ENCODE measurements at regions not wholly inside any gene's neighbourhood (a gene's known extent, or its start where the extent isn't known, plus 50 kb on each side); places are given as distances from the start of the nearest gene placed in this dataset.
"Not testable (repeated sequence)": the region's sequence is repeated elsewhere in the genome, so short reads cannot be mapped to it uniquely, and the experiment has no call there.

GRCh38 chr9:95729046-95729445 lies 146.4 kb upstream of the ERCC6L2 start:
- DNase-seq: no peak

GRCh38 chr9:95727947-95728520 lies 147.5 kb upstream of the ERCC6L2 start:
- no peak for DNase-seq

DNA sequence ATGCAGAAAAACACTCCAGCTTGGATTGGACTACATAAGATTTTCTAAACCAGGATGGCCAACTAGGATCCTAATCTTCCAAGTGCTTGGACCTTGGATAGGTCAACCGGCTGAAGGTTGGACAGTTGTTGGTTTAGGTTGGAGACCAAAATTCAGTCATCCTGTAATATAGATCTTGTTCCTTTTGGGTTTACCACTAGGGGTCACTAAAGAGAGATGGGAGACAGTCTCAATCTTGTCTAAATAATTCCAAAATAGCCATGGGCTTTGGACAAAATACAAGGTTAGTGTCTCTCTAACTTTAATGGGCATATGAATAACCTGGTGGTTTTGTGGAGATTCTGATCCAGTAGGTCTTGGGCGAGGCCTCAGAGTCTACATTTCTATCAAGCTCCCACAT lies 148.7 kb upstream of the ERCC6L2 start:
- DNase-seq: no peak

GRCh38 chr9:95725045-95725444 lies 150.4 kb upstream of the ERCC6L2 start:
- DNase-seq: peak in 1 of 2 donors; percentile 8

DNA sequence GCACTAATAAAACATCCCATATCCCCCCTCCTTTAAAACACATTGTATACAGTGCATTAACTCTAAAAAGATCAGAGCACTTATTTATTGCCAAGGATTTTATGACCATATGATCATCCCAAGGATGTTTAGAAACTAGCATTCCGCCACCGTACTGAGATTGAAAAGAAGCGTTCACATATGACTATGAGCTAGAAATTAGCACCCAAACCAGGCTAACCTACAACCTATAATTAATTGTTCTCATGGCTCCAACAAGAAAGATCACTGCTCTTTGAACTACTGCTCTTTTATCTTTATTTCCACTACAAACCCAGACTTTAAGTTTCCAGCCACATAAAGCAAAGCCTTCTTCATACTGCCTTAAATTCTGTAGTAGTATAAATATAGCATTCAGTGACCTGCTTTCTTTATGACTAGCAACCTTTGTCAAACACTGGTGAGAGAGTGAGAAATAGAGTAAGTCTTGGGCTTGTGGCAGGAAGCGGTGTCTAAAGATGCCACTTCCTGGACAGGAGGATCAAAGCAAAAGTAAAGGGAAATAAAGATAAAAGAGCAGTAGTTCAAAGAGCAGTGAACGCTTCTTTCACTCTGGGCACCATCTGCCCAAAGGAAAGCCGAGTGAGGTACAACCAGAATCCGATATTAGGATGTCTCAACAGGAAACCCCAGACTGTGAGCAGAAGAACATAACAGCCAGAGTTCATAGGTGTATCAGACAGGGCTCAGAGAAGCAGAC lies 151.1 kb upstream of the ERCC6L2 start:
- peak; percentile 49 for DNase-seq

DNA sequence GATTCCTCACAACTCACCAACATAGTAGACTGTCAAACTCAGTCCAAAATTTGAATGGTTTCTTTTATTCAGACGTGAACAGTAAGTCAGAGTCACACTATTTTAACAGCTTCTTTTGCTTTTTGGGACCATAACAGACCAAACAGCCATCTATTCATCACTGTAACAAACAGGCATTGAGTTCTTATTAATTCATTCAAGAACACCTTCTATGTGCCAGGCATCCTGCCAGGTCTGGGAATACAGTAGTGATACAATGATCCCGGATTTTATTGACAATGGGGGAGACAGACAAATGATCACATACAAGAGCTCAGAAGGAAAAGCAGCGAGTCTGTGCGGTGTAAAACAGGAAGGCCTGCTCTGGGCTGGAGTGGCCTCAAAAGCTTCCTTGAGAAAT lies 153.3 kb upstream of the ERCC6L2 start:
- DNase-seq: no peak

DNA sequence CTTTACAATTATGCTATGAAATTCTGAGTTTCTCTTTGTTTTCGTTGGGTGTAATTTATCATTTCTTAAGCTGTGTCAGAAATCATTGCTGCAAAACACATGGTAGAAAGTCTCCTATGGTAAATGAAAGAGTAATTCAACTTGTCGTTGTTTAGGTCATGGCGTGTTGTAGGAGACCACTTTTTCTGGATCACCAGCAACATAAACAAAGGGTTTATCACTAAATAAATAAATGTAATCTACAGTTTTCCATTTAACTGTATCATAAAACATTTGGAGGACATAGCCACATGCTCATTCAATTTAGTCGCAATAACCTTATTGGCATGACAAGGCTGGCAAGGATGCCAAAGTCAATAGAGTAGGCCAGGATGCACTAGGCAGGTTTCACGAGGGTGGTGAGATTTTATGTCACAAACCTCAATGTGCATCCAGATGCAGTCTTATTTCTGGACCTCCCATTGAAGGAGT lies 154.4 kb upstream of the ERCC6L2 start:
- DNase-seq: no peak

DNA sequence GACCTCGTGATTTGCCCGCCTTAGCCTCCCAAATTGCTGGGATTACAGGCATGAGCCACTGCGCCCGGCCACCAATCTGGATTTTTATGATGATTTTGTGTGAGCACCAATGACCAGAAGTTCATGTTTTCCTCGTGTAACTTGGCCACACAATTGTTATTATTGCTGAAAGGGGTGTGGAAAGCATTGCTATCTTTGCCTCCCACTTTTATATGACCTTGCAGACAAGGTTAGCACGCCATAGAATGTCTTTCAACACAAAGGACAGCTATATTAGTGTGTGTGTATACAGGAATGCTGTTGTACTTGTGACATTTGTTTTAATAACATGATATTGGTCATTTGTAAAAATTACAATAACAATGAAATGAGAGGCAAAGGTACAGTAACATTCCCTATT lies 155.0 kb upstream of the ERCC6L2 start:
- DNase-seq: no peak

GRCh38 chr9:95719354-95719753 lies 156.1 kb upstream of the ERCC6L2 start:
- DNase-seq: no peak

DNA sequence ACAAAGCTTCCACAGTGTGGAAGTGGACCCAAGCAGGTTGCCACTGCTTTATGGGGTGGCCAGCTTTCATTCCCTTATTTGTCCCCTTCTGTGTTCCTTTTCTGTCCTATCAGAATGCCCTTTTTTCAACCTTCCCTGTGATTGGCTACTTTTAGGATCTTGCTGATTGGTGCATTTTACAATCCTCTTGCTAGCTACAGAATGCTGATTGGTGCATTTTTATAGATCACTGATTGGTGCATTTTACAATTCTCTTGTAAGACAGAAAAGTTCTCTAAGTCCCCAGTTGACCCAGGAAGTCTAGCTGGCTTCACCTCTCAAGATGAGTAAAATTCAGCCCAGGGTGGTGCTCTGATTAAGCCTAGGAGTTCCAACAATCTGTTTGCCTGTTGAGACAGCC lies 157.2 kb upstream of the ERCC6L2 start:
- DNase-seq: no peak

DNA sequence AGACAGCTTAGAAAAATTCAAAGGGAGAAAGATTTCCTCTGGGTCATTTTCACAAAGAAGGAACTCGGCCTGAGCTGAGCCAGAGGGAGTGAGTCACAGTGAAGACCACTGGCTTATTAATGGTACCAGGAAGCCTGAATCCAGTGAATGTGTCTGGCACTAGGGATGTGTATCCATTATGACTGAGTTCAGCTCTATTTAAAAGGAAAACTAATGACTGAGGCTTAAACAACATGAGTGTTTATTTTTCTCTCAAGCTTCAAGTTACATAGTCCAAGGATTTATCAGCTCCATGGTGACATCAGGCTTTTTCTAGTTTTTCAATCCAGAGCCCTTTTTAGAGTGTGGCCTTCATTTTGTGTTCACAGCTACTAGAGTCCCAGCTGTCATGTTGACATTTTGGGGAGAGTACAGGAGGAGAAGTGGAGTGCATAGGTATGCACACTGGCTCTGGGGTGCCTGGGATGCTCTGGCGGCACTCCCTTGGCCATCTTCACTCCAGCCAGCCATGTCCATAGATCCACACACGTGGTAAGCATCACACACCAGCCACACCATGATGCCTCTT lies 159.5 kb upstream of the ERCC6L2 start:
- no peak for DNase-seq

DNA sequence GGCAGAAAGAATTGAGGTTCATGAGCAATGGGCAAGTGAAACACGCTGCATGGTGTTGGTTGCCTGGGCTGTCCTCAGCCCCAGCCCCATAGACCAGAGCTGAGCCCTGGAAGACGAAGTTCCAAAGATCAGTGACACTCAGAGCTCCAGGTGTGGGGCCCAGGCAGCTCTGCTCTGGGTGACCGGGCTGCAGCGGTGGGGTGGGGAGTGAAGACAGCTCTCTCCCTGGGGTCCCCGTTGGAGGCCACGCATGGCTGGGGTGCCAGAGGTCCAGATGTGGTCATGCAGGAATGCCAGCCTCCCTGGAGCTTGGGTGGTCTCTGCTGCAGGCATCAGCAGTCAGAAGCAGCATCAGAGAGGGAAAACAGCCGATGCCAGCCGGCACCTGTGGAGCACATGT lies 165.0 kb upstream of the ERCC6L2 start:
- DNase-seq: no peak

- DNase-seq: no peak
Measured at GRCh38 chr9:95696701-95697100, 178.8 kb upstream of the ERCC6L2 start.

DNA sequence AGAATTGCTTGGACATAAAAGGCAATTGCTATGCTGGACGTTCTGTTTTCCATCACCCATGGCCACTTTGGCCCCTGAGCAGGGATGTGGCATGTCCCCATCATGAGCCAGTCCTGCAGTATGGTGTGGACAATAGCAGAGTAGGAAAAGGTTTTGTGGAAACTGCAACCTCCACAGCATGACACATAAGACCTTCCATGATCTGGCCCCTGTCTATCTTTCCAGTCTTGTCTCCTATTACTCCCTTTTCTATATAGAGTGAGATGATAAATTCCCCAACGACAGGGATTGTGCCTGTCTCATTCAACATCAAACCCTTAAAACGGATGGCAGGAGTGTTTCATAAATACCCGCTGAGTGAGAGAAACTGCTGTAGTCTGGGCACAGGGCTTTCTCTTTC lies 174.7 kb upstream of the PTCH1 start:
- no peak for DNase-seq

- DNase-seq: no peak
Measured at GRCh38 chr9:95689669-95690068, 172.9 kb upstream of the PTCH1 start.

DNA sequence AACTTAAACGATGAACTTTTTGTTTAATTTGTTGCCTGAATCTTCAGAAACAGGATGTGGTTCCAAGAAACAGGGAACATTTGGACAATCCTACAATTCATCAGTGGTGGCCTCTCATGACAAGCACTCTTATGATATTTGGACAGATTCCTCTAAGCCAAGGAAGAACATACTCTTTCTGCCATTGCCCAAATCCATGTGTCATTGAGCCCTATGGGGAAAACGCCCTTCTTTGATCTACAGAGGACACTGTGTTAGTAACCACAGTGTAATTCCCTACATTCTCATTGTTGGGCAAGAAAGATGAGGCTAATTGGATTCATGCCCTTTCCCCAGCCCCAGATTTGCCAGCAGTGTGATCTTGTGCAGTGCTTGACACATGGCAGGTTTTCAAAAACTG lies 167.7 kb upstream of the PTCH1 start:
- no peak for DNase-seq

DNA sequence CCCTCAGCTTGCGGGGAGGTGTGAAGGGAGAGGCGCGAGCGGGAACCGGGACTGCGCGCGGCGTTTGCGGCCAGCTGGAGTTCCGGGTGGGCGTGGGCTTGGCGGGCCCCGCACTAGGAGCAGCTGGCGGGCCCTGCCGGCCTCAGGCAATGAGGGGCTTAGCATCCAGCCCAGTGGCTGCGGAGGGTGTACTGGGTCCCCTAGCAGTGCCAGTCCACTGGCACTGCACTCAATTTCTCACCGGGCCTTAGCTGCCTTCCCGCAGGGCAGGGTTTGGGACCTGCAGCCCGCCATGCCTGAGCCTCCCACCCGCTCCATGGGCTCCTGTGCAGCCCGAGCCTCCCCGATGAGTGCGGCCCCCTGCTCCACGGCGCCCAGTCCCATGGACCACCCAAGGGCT lies 163.5 kb upstream of the PTCH1 start:
- DNase-seq: not testable (repeated sequence)

GRCh38 chr9:95679874-95680273 lies 163.1 kb upstream of the PTCH1 start:
- DNase-seq: no peak

DNA sequence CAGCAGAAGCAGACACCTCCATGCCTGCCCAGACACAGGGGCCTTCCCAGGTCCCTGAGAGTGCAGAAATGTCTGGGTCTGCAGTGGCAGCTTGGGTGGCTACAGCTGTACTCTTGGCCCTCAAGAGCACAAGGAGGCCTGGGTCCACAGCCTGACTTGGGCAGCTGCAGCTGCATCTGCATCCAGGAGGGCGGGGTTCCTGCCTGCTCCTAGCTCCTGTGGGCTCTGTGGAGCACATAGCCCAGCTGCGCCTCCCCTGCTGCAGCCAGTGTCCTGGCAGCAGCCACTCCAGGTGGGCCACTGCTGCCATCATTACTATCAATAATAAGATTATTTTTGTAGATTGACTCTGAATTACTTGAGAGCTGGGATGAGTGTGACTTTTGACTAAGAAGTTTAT lies 162.0 kb upstream of the PTCH1 start:
- no peak for DNase-seq

DNA sequence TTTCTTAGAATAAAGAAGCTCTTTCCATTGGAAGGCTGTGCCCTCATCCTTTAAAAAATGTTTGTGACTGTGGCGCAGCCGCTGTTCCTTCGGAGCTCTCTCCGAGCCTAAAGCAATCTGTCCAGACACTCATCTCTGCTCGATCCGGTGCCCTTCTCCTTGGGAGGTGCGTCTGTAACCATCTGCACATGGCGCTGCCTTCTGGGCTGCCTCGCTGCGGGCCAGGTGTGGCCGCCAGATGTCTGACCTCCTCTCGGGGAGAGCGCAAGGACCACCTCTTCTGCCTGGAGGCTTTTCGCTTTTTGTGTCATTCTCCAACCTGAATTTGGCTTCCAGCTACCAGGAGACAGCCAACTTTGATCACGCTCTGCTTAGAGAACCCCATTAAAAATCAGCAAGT lies 153.4 kb upstream of the PTCH1 start:
- DNase-seq: no peak

DNA sequence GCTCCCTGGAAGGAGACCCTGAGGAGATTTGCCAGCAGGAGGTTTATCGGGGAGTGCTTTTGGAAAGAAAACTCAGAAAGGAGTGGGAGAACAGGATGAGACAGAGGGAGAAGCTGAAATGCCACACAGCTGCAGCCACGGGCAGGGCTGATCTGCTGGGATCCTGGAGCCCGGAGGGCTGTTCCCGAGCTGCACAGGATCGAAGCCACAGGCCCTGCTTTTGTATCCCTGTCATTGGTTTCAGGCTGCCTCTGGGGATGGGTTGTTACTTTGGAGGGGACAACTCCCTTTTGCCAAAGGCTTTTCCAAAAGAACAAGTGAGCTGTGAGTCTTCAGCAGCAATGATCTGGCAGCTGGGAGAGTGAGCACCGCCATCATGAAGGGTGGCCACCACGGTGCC lies 152.5 kb upstream of the PTCH1 start:
- DNase-seq: no peak

DNA sequence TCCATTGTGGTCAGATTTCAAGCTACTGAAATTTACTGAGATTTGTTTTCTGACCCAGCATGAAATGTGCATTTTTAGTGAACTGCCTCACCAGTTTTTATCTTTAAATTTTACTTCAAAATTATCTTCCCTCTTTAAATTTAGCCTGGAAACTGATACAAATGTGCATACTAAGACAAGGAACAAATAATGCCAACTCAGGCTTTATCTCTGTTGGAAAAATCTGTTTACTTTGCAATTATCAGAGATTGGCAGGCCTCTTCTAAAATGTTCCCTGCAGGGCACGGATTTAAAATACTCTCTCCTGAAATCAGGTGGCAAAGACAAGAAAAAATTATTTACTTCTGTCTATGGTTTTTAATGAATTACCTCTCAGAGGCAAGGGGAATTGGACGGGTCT lies 151.0 kb upstream of the PTCH1 start:
- DNase-seq: no peak

DNA sequence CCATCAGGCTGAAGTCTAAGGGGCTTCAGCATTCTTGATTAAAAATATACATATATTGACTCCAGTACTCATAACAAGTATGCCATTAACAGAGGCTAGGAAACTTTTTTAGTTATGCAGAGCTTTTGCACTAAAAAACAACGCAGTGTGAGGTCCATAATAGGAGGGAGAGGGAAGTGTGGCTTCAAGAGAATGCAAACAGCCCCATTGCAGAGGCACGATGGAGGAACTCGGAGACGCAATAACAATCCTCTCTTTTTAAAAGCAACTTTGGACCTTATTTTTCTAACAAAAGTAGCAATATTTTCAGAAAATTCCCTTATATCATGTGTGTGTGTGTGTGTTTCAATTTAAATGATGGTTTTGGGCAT lies 150.0 kb upstream of the PTCH1 start:
- no peak for DNase-seq

DNA sequence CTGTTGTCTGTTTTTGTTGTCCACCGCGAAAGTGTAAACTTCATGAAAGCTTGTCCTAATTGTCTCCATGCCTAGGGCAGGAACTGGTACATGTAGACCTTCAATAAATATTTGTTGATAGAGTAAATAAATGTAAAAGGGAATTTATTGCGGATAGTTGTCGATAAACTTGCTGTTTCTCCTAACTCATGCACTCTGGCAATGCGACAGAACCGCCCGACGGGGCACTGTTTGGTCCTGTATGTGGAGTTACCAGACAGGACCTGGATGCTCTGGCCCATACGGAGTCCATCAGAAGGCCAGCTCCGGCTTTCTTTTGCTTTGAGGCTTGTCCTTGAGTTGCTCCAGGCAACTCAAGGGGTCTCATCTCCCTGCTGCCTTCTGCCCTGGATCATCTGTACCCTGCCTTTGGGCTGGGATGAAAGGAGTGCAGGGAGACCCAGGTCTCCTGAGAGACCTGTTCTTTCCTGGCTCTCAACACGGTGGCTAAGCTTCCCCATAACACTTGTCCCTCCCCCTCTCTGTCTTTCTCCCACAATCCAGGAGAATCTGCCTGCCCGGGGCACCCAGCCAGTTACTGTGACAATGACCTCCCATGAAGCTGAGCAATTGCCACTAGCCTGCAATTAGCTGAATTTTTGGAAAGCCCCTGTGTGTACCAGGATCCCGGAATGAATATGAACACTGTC lies 149.5 kb upstream of the PTCH1 start:
- no peak for DNase-seq
